ENCODE measurements at regions not wholly inside any gene's neighbourhood (a gene's known extent, or its start where the extent isn't known, plus 50 kb on each side); places are given as distances from the start of the nearest gene placed in this dataset.

GRCh38 chr3:23068016-23068728 lies 135.0 kb upstream of the UBE2E2 start:
- H3K4me3 Mint-ChIP-seq, result peak overlapping the region; percentile 27
- CTCF ChIA-PET, result interaction anchor here (1.0 kb wide), 1 partner anchor 180 kb away, joined by 3 read pairs; no protein-coding TSS in a partner anchor
- DNase-seq (ENCODE audit: low spot score) (no peak), ATAC-seq (peak; percentile 78)
- POLR2A ChIA-PET, result interaction anchor here (1.0 kb wide), 1 partner anchor 9 kb away, joined by 3 read pairs; no protein-coding TSS in a partner anchor
- no peaks in the 10 kb centered on the region for H3K9me3 Mint-ChIP-seq
- peaks cover 27% of the 10 kb centered on the region for H3K27me3 Mint-ChIP-seq (ENCODE audit: low read depth)
- H3K4me1 Mint-ChIP-seq, result peaks cover 42% of the 10 kb centered on the region
- peak overlapping the region; percentile 90 for H3K27ac Mint-ChIP-seq
- no peaks in the 10 kb centered on the region for H3K36me3 Mint-ChIP-seq
- TF ChIP-seq ZNF416 (CRISPR knock-in tag; IDR thresholded peaks at IDR 0.05) (no peak), TP53 (CRISPR knock-in tag; IDR thresholded peaks at IDR 0.05) (no peak), RELA (CRISPR knock-in tag; IDR thresholded peaks at IDR 0.05; ENCODE audit: borderline replicate concordance) (no peak), RORB (CRISPR knock-in tag; IDR thresholded peaks at IDR 0.05) (no peak), NFATC4 (CRISPR knock-in tag; IDR thresholded peaks at IDR 0.05) (no peak), NFE2L1 (CRISPR knock-in tag; IDR thresholded peaks at IDR 0.05) (no peak), TEAD4 (CRISPR knock-in tag; IDR thresholded peaks at IDR 0.05) (no peak), USF1 (CRISPR knock-in tag; IDR thresholded peaks at IDR 0.05) (no peak), CREB1 (CRISPR knock-in tag; IDR thresholded peaks at IDR 0.05) (no peak), ARID4B (CRISPR knock-in tag; IDR thresholded peaks at IDR 0.05; ENCODE audit: borderline replicate concordance) (no peak), ZNF232 (CRISPR knock-in tag; IDR thresholded peaks at IDR 0.05) (no peak), SOX15 (CRISPR knock-in tag; IDR thresholded peaks at IDR 0.05) (no peak), NFYB (CRISPR knock-in tag; conservative IDR thresholded peaks at IDR 0.05; ENCODE audit: low read depth) (no peak), GTF2I (CRISPR knock-in tag; conservative IDR thresholded peaks at IDR 0.05) (no peak), TCF7 (CRISPR knock-in tag; IDR thresholded peaks at IDR 0.05; ENCODE audit: low read depth) (no peak), ZNF396 (CRISPR knock-in tag; IDR thresholded peaks at IDR 0.05; ENCODE audit: borderline replicate concordance) (no peak), ATF6 (CRISPR knock-in tag; IDR thresholded peaks at IDR 0.05) (no peak)

- peaks cover 38% of the 10 kb centered on the region for H3K4me1 Mint-ChIP-seq
- no peaks in the 10 kb centered on the region for H3K36me3 Mint-ChIP-seq
- no peak overlapping the region for H3K27ac Mint-ChIP-seq
- CTCF ChIA-PET, result no interaction called here
- H3K4me3 Mint-ChIP-seq, result no peak overlapping the region
- no peak for DNase-seq (ENCODE audit: low spot score)
- TF ChIP-seq ZSCAN18 (CRISPR knock-in tag; IDR thresholded peaks at IDR 0.05) (no peak), GABPB1 (CRISPR knock-in tag; IDR thresholded peaks at IDR 0.05) (no peak), ZNF416 (CRISPR knock-in tag; IDR thresholded peaks at IDR 0.05) (no peak), ZNF121 (CRISPR knock-in tag; IDR thresholded peaks at IDR 0.05) (no peak), HMGA2 (CRISPR knock-in tag; IDR thresholded peaks at IDR 0.05) (no peak), PRRX2 (CRISPR knock-in tag; IDR thresholded peaks at IDR 0.05) (no peak), ESRRA (CRISPR knock-in tag; IDR thresholded peaks at IDR 0.05; ENCODE audit: borderline replicate concordance) (no peak), FOXK1 (CRISPR knock-in tag; IDR thresholded peaks at IDR 0.05) (no peak)
- H3K9me3 Mint-ChIP-seq, result no peaks in the 10 kb centered on the region
- POLR2A ChIA-PET, result no interaction called here
- no peak for ATAC-seq
- H3K27me3 Mint-ChIP-seq (ENCODE audit: low read depth), result peaks cover 35% of the 10 kb centered on the region
Measured at GRCh38 chr3:23071296-23071695, 131.8 kb upstream of the UBE2E2 start.

Data from WTC11 (cell line).